OCI-LY7 (cell line): ENCODE measurements at regions not wholly inside any gene's neighbourhood (a gene's known extent, or its start where the extent isn't known, plus 50 kb on each side); places are given as distances from the start of the nearest gene placed in this dataset.

Source experiments
- BruUV-seq: library from RNA; stranded (reverse); fragments of 400-500 nt; replicated peaks from 2 replicates; lab custom pipeline; 2021; lab: Mats Ljungman, UMichigan
- CTCF ChIA-PET: fragments of 300-600 bp; sonication (Branson Sonifier 250); formaldehyde crosslinking; loops from one replicate; lab custom pipeline; 2022; ENCODE audit warnings: antibody characterized with exemption; ENCODE audit not compliant: unreplicated experiment; lab: Charles Lee
- POLR2A ChIA-PET: fragments of 300-600 bp; sonication (Branson Sonifier 250); formaldehyde crosslinking; loops from one replicate; lab custom pipeline; 2022; ENCODE audit warnings: antibody characterized with exemption; lab: Charles Lee
- DNase-seq: peaks from one replicate; pipeline ENCODE4 v3.0.0-alpha.2; 2015; ENCODE audit warnings: low spot score
- H2AFZ ChIP-seq: fragments of 200-600 bp; sonication (generic), shearing (Covaris generic); 2 replicates; pipeline ENCODE4 v1.6.1; 2014; ENCODE audit warnings: mild to moderate bottlenecking, antibody characterized with exemption, low read length, moderate library complexity
- H3K27ac ChIP-seq: fragments of 200-600 bp; sonication (generic); 2 replicates; pipeline ENCODE4 v1.5.1; 2014; ENCODE audit warnings: mixed run types, low read depth, mild to moderate bottlenecking, moderate library complexity, low read length, inconsistent platforms; ENCODE audit not compliant: poor library complexity, severe bottlenecking
- H3K36me3 ChIP-seq: fragments of 200-600 bp; sonication (generic); 2 replicates; pipeline ENCODE4 v1.6.1; 2014; ENCODE audit warnings: mild to moderate bottlenecking, antibody characterized with exemption, low read length, moderate library complexity, mixed read lengths; ENCODE audit not compliant: insufficient read depth
- H3K4me1 ChIP-seq: fragments of 200-600 bp; sonication (generic); 2 replicates; pipeline ENCODE4 v1.5.1; 2014; ENCODE audit warnings: mild to moderate bottlenecking, low read length; ENCODE audit not compliant: insufficient read depth, poor library complexity, severe bottlenecking
- H3K4me2 ChIP-seq: fragments of 200-600 bp; sonication (generic); 2 replicates; pipeline ENCODE4 v1.6.1; 2014; ENCODE audit warnings: mild to moderate bottlenecking, low read length
- H3K4me3 ChIP-seq: fragments of 200-600 bp; sonication (generic); 2 replicates; pipeline ENCODE4 v1.5.1; 2014; ENCODE audit warnings: mild to moderate bottlenecking, low read depth, low read length; ENCODE audit not compliant: poor library complexity, severe bottlenecking
- H3K79me2 ChIP-seq: fragments of 200-600 bp; sonication (generic); 2 replicates; pipeline ENCODE4 v1.6.1; 2016; ENCODE audit warnings: low read depth, mild to moderate bottlenecking, low read length, moderate library complexity, mixed read lengths; ENCODE audit not compliant: insufficient read depth
- H3K9me2 ChIP-seq: fragments of 200-600 bp; sonication (generic); 2 replicates; pipeline ENCODE4 v1.6.1; 2016; ENCODE audit warnings: mild to moderate bottlenecking, low read length, mixed read lengths; ENCODE audit not compliant: insufficient read depth
- H3K9me3 ChIP-seq: fragments of 200-600 bp; sonication (generic); 2 replicates; pipeline ENCODE4 v1.6.1; 2014; ENCODE audit warnings: mild to moderate bottlenecking, mixed run types, low read length, mixed read lengths
- H4K20me1 ChIP-seq: fragments of 200-600 bp; sonication (generic); 2 replicates; pipeline ENCODE4 v1.6.1; 2014; ENCODE audit warnings: mild to moderate bottlenecking, antibody characterized with exemption, low read length, moderate library complexity, mixed read lengths; ENCODE audit not compliant: insufficient read depth
- EZH2phosphoT487 ChIP-seq: fragments of 200-600 bp; sonication (generic); IDR thresholded peaks from 2 replicates; pipeline ENCODE4 v1.6.1; 2018; ENCODE audit warnings: low read depth, borderline replicate concordance, mild to moderate bottlenecking, mixed run types, antibody characterized with exemption, low read length, moderate library complexity, mixed read lengths
- intact Hi-C: fragments of 100-400 bp; cut with micrococcal nuclease; formaldehyde crosslinking; loops from one replicate; pipeline ENCODE4 v1.10.0; 2022; ENCODE audit not compliant: unreplicated experiment
- TF ChIP-seq, protein P1 (sequence below): fragments of 200-600 bp; sonication (generic); conservative IDR thresholded peaks from 2 replicates; pipeline ENCODE4 v1.5.1; 2014; ENCODE audit warnings: mild to moderate bottlenecking, antibody characterized with exemption, low read length, moderate library complexity, mixed read lengths

DNA sequence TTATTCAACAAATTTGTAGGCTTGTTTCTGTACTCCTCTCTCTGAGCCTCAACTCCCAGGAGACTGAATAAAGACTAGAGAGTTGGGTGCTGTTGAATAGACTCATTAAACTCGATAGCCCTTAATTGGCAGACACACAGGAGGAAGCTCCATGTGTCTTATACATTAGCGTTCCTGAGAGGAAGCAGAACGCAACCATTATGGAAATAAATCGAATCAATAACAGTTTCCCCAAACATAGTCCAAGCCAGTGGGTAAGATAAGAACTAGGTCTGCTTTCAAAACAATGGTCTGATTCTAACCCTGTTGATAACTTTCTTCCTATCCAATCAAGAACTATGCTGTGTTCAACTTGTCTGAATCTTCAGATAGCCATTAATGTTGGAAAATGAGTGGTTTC is 118.1 kb upstream of the FNDC3A start:
- Histone ChIP-seq H3K4me1 (no peaks in the 10 kb centered on the region), H3K79me2 (no peaks in the 10 kb centered on the region), H3K36me3 (no peaks in the 10 kb centered on the region), H4K20me1 (no peaks in the 10 kb centered on the region), H3K4me2 (no peak overlapping the region), H3K27ac (no peak overlapping the region), H3K9me2 (no peaks in the 10 kb centered on the region), H3K4me3 (no peak overlapping the region), H3K9me3 (no peaks in the 10 kb centered on the region), H2AFZ (no peak overlapping the region)
- intact Hi-C loops, result no loop called here
- ChIA-PET POLR2A (interaction anchor here (0.6 to 1.0 kb wide), 3 partner anchors 429 to 1513 kb away, joined by 3 read pairs; no protein-coding TSS in a partner anchor), CTCF (no interaction called here)
- no peak for DNase-seq
- no peak for TF ChIP-seq EZH2phosphoT487
- TF ChIP-seq, protein P1, sequence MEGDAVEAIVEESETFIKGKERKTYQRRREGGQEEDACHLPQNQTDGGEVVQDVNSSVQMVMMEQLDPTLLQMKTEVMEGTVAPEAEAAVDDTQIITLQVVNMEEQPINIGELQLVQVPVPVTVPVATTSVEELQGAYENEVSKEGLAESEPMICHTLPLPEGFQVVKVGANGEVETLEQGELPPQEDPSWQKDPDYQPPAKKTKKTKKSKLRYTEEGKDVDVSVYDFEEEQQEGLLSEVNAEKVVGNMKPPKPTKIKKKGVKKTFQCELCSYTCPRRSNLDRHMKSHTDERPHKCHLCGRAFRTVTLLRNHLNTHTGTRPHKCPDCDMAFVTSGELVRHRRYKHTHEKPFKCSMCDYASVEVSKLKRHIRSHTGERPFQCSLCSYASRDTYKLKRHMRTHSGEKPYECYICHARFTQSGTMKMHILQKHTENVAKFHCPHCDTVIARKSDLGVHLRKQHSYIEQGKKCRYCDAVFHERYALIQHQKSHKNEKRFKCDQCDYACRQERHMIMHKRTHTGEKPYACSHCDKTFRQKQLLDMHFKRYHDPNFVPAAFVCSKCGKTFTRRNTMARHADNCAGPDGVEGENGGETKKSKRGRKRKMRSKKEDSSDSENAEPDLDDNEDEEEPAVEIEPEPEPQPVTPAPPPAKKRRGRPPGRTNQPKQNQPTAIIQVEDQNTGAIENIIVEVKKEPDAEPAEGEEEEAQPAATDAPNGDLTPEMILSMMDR, result no peak
- BruUV-seq, result no TSS peak

DNA sequence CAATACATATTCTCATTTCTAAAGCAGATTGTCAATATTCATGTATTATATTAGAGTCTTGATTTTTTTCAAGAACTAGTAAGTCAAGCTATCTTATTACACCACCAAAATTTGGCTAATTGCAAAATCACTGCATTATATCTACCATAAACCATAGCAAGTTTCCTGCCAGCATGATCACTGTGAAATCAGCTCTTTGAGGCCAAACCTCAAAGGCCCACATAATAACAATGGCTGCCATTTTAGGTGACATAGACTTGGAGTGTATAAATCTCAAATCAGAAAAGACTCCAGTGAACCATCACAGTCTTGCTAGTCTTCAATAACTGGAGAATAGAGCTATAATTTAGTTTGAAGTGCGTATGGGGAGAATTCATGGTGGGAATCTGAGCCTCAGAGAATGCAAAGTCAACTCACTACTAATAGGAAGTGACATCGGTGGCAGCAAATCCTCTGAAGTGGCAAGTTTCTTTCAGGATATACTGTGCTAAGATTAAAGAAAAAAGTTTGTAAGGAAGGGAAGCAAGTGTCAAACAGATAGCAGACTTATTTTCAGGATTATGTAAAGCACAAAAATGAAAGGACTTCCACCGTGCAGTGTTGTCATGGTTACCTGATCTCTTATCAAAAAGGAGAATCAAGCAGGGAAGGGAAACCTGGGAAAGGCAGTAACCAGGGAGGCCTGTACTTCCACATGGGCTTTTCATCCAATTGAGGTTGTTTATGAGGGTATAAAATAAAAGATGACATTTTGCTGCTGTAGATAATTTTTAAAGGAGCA is 117.4 kb upstream of the FNDC3A start:
- ChIA-PET CTCF (no interaction called here), POLR2A (interaction anchor here (0.6 to 1.0 kb wide), 4 partner anchors 17 to 1513 kb away, joined by 3 to 5 read pairs (median 3); no protein-coding TSS in a partner anchor)
- H3K9me3 ChIP-seq, result no peaks in the 10 kb centered on the region
- no peaks in the 10 kb centered on the region for H4K20me1 ChIP-seq
- no peak for DNase-seq
- H3K27ac ChIP-seq, result no peak overlapping the region
- H3K4me3 ChIP-seq, result no peak overlapping the region
- H3K79me2 ChIP-seq, result no peaks in the 10 kb centered on the region
- H3K36me3 ChIP-seq, result no peaks in the 10 kb centered on the region
- no peak overlapping the region for H3K4me2 ChIP-seq
- intact Hi-C loops, result no loop called here
- H3K4me1 ChIP-seq, result no peaks in the 10 kb centered on the region
- H3K9me2 ChIP-seq, result no peaks in the 10 kb centered on the region
- H2AFZ ChIP-seq, result no peak overlapping the region
- no TSS peak for BruUV-seq
- no peak for TF ChIP-seq EZH2phosphoT487
- TF ChIP-seq, protein P1, result no peak
